ENCODE measurements at regions not wholly inside any gene's neighbourhood (a gene's known extent, or its start where the extent isn't known, plus 50 kb on each side); places are given as distances from the start of the nearest gene placed in this dataset.
A peak's percentile ranks its signal among the peaks of the same experiment; 100 is the strongest.

GRCh38 chr4:17195461-17196275, 297.2 kb upstream of the LDB2 start:
- DNase-seq, result no peak
- peaks cover 10% of the 10 kb centered on the region for H3K9me3 ChIP-seq (ENCODE audit: control insufficient read depth, low read length)
- H3K27me3 ChIP-seq (ENCODE audit: control insufficient read depth in 1 of 2, insufficient read depth in 1 of 2, low read length in 2 of 2), result no peaks in the 10 kb centered on the region
- H3K36me3 ChIP-seq (ENCODE audit: control insufficient read depth in 1 of 2, insufficient read depth in 2 of 2, low read depth in 1 of 2, low read length in 2 of 2), result no peaks in the 10 kb centered on the region
- H3K9ac ChIP-seq (ENCODE audit: low read length), result no peak overlapping the region
- no peaks in the 10 kb centered on the region for H3K4me1 ChIP-seq (ENCODE audit: control insufficient read depth, insufficient read depth, low read depth, low read length)
- H4K91ac ChIP-seq (ENCODE audit: low read length), result no peak overlapping the region
- H3K4me2 ChIP-seq (ENCODE audit: low read length, poor library complexity, severe bottlenecking), result no peak overlapping the region
- H2BK12ac ChIP-seq (ENCODE audit: low read length in 2 of 2), result no peak overlapping the region
- H2AK5ac ChIP-seq (ENCODE audit: low read length, severe bottlenecking), result no peak overlapping the region
- no peak overlapping the region for H2BK5ac ChIP-seq (ENCODE audit: low read depth, low read length, poor library complexity, severe bottlenecking)
- H3K14ac ChIP-seq (ENCODE audit: low read length in 2 of 2), result no peak overlapping the region
- H3K23ac ChIP-seq (ENCODE audit: low read length in 2 of 2), result no peak overlapping the region
- H4K8ac ChIP-seq (ENCODE audit: low read length), result no peak overlapping the region
- H2BK120ac ChIP-seq (ENCODE audit: low read depth, low read length), result no peak overlapping the region
- H3K79me1 ChIP-seq (replicated peaks; ENCODE audit: low read length, poor library complexity, severe bottlenecking), result no peaks in the 10 kb centered on the region
- no peak overlapping the region for H2AFZ ChIP-seq (ENCODE audit: low read depth, low read length)
- no peak overlapping the region for H3K27ac ChIP-seq (ENCODE audit: low read length, poor library complexity, severe bottlenecking)
- H3K4me3 ChIP-seq (ENCODE audit: insufficient read depth in 1 of 2, low read depth in 1 of 2, low read length in 2 of 2), result no peak overlapping the region
- H3K4ac ChIP-seq (ENCODE audit: low read depth in 1 of 2, low read length in 2 of 2), result no peak overlapping the region
- no peak overlapping the region for H2BK15ac ChIP-seq (ENCODE audit: low read depth, poor library complexity, severe bottlenecking)
- no peak overlapping the region for H3K18ac ChIP-seq (ENCODE audit: low read depth in 1 of 2, low read length in 2 of 2)
- 59% methylated on average over 3 of the region's 4 CpGs for WGBS

GRCh38 chr4:17194586-17194985, 296.1 kb upstream of the LDB2 start:
- no peaks in the 10 kb centered on the region for H3K27me3 ChIP-seq (ENCODE audit: control insufficient read depth in 1 of 2, insufficient read depth in 1 of 2, low read length in 2 of 2)
- H3K18ac ChIP-seq (ENCODE audit: low read depth in 1 of 2, low read length in 2 of 2), result no peak overlapping the region
- no peak overlapping the region for H2AK5ac ChIP-seq (ENCODE audit: low read length, severe bottlenecking)
- no peak overlapping the region for H3K4me3 ChIP-seq (ENCODE audit: insufficient read depth in 1 of 2, low read depth in 1 of 2, low read length in 2 of 2)
- 95% methylated on average over 1 of the region's 2 CpGs for WGBS
- H3K36me3 ChIP-seq (ENCODE audit: control insufficient read depth in 1 of 2, insufficient read depth in 2 of 2, low read depth in 1 of 2, low read length in 2 of 2), result no peaks in the 10 kb centered on the region
- no peak overlapping the region for H2BK15ac ChIP-seq (ENCODE audit: low read depth, poor library complexity, severe bottlenecking)
- no peak overlapping the region for H3K23ac ChIP-seq (ENCODE audit: low read length in 2 of 2)
- H4K91ac ChIP-seq (ENCODE audit: low read length), result no peak overlapping the region
- no peak overlapping the region for H2BK120ac ChIP-seq (ENCODE audit: low read depth, low read length)
- no peak overlapping the region for H3K9ac ChIP-seq (ENCODE audit: low read length)
- H2BK5ac ChIP-seq (ENCODE audit: low read depth, low read length, poor library complexity, severe bottlenecking), result no peak overlapping the region
- H3K4ac ChIP-seq (ENCODE audit: low read depth in 1 of 2, low read length in 2 of 2), result no peak overlapping the region
- H2AFZ ChIP-seq (ENCODE audit: low read depth, low read length), result no peak overlapping the region
- no peak overlapping the region for H3K14ac ChIP-seq (ENCODE audit: low read length in 2 of 2)
- H3K4me2 ChIP-seq (ENCODE audit: low read length, poor library complexity, severe bottlenecking), result no peak overlapping the region
- no peaks in the 10 kb centered on the region for H3K79me1 ChIP-seq (replicated peaks; ENCODE audit: low read length, poor library complexity, severe bottlenecking)
- no peak overlapping the region for H2BK12ac ChIP-seq (ENCODE audit: low read length in 2 of 2)
- H4K8ac ChIP-seq (ENCODE audit: low read length), result no peak overlapping the region
- H3K4me1 ChIP-seq (ENCODE audit: control insufficient read depth, insufficient read depth, low read depth, low read length), result no peaks in the 10 kb centered on the region
- no peak for DNase-seq
- H3K27ac ChIP-seq (ENCODE audit: low read length, poor library complexity, severe bottlenecking), result no peak overlapping the region
- peaks cover 7% of the 10 kb centered on the region for H3K9me3 ChIP-seq (ENCODE audit: control insufficient read depth, low read length)

- Histone ChIP-seq H3K4me3 (ENCODE audit: insufficient read depth in 1 of 2, low read depth in 1 of 2, low read length in 2 of 2) (no peak overlapping the region), H3K14ac (ENCODE audit: low read length in 2 of 2) (no peak overlapping the region), H3K27ac (ENCODE audit: low read length, poor library complexity, severe bottlenecking) (no peak overlapping the region), H2BK12ac (ENCODE audit: low read length in 2 of 2) (no peak overlapping the region), H2BK5ac (ENCODE audit: low read depth, low read length, poor library complexity, severe bottlenecking) (no peak overlapping the region), H3K79me1 (replicated peaks; ENCODE audit: low read length, poor library complexity, severe bottlenecking) (no peaks in the 10 kb centered on the region), H3K18ac (ENCODE audit: low read depth in 1 of 2, low read length in 2 of 2) (peak overlapping the region in 1 of 2 experiments; percentile 9), H2BK120ac (ENCODE audit: low read depth, low read length) (no peak overlapping the region), H3K27me3 (ENCODE audit: control insufficient read depth in 1 of 2, insufficient read depth in 1 of 2, low read length in 2 of 2) (no peaks in the 10 kb centered on the region), H4K91ac (ENCODE audit: low read length) (no peak overlapping the region), H2AFZ (ENCODE audit: low read depth, low read length) (no peak overlapping the region), H3K23ac (ENCODE audit: low read length in 2 of 2) (no peak overlapping the region), H3K4me2 (ENCODE audit: low read length, poor library complexity, severe bottlenecking) (no peak overlapping the region), H3K36me3 (ENCODE audit: control insufficient read depth in 1 of 2, insufficient read depth in 2 of 2, low read depth in 1 of 2, low read length in 2 of 2) (no peaks in the 10 kb centered on the region), H3K4me1 (ENCODE audit: control insufficient read depth, insufficient read depth, low read depth, low read length) (no peaks in the 10 kb centered on the region), H3K4ac (ENCODE audit: low read depth in 1 of 2, low read length in 2 of 2) (no peak overlapping the region), H3K9me3 (ENCODE audit: control insufficient read depth, low read length) (peaks cover 4% of the 10 kb centered on the region), H4K8ac (ENCODE audit: low read length) (no peak overlapping the region), H2BK15ac (ENCODE audit: low read depth, poor library complexity, severe bottlenecking) (no peak overlapping the region), H3K9ac (ENCODE audit: low read length) (peak overlapping the region; percentile 26), H2AK5ac (ENCODE audit: low read length, severe bottlenecking) (no peak overlapping the region)
- WGBS, result 83% methylated on average over 3 of the region's 3 CpGs
- no peak for DNase-seq
These were observed 291.3 kb upstream of the LDB2 start for GRCh38 chr4:17189759-17190158.

- H4K8ac ChIP-seq (ENCODE audit: low read length), result no peak overlapping the region
- H2BK120ac ChIP-seq (ENCODE audit: low read depth, low read length), result no peak overlapping the region
- no peak overlapping the region for H3K14ac ChIP-seq (ENCODE audit: low read length in 2 of 2)
- no peak overlapping the region for H2BK15ac ChIP-seq (ENCODE audit: low read depth, poor library complexity, severe bottlenecking)
- WGBS, result 23% methylated on average over 3 of the region's 4 CpGs
- H3K23ac ChIP-seq (ENCODE audit: low read length in 2 of 2), result no peak overlapping the region
- H3K9me3 ChIP-seq (ENCODE audit: control insufficient read depth, low read length), result peaks cover 4% of the 10 kb centered on the region
- no peak overlapping the region for H4K91ac ChIP-seq (ENCODE audit: low read length)
- no peaks in the 10 kb centered on the region for H3K36me3 ChIP-seq (ENCODE audit: control insufficient read depth in 1 of 2, insufficient read depth in 2 of 2, low read depth in 1 of 2, low read length in 2 of 2)
- H3K4me3 ChIP-seq (ENCODE audit: insufficient read depth in 1 of 2, low read depth in 1 of 2, low read length in 2 of 2), result no peak overlapping the region
- no peaks in the 10 kb centered on the region for H3K79me1 ChIP-seq (replicated peaks; ENCODE audit: low read length, poor library complexity, severe bottlenecking)
- H3K4me2 ChIP-seq (ENCODE audit: low read length, poor library complexity, severe bottlenecking), result no peak overlapping the region
- H3K27me3 ChIP-seq (ENCODE audit: control insufficient read depth in 1 of 2, insufficient read depth in 1 of 2, low read length in 2 of 2), result no peaks in the 10 kb centered on the region
- H2BK12ac ChIP-seq (ENCODE audit: low read length in 2 of 2), result no peak overlapping the region
- no peak overlapping the region for H2AK5ac ChIP-seq (ENCODE audit: low read length, severe bottlenecking)
- no peaks in the 10 kb centered on the region for H3K4me1 ChIP-seq (ENCODE audit: control insufficient read depth, insufficient read depth, low read depth, low read length)
- peak overlapping the region; percentile 51 for H3K9ac ChIP-seq (ENCODE audit: low read length)
- no peak overlapping the region for H2AFZ ChIP-seq (ENCODE audit: low read depth, low read length)
- H3K18ac ChIP-seq (ENCODE audit: low read depth in 1 of 2, low read length in 2 of 2), result no peak overlapping the region
- no peak overlapping the region for H3K27ac ChIP-seq (ENCODE audit: low read length, poor library complexity, severe bottlenecking)
- no peak overlapping the region for H3K4ac ChIP-seq (ENCODE audit: low read depth in 1 of 2, low read length in 2 of 2)
- DNase-seq, result peak; percentile 55
- H2BK5ac ChIP-seq (ENCODE audit: low read depth, low read length, poor library complexity, severe bottlenecking), result no peak overlapping the region
These were observed 290.9 kb upstream of the LDB2 start for GRCh38 chr4:17189401-17189720.

All from mesenchymal stem cell (in vitro differentiated cells and primary cell).